HG03103 (cell line): ENCODE measurements at regions not wholly inside any gene's neighbourhood (a gene's known extent, or its start where the extent isn't known, plus 50 kb on each side); places are given as distances from the start of the nearest gene placed in this dataset.

Source experiments
- ATAC-seq: cut with Tn5 transposase; IDR thresholded peaks from one replicate; pipeline ENCODE4 v1.9.1; 2021; ENCODE audit warnings: low read depth; ENCODE audit not compliant: unreplicated experiment

GRCh38 chr13:111609631-111610030, 289.2 kb downstream of the TEX29 start:
- ATAC-seq = no peak

GRCh38 chr13:111610081-111610480, 289.6 kb downstream of the TEX29 start:
- ATAC-seq = no peak

DNA sequence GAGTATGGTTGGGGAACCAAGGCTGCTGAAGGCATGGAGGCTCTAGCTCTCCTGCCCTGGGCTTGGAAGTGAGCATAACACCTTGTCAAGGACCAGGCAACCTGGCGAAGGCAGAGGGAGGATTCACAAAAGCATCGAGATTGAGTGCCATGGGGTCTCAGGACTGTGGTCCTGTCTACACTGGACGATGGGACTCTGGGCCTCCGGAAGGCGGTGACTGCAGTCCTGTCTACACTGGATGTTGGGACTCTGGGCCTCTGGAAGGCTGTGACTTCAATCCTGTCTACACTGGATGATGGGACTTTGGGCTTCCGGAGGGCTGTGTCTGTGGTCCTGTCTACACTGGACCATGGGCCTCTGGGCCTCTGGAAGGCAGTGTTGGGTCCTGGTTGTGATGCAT, 290.4 kb downstream of the TEX29 start:
- ATAC-seq = no peak

DNA sequence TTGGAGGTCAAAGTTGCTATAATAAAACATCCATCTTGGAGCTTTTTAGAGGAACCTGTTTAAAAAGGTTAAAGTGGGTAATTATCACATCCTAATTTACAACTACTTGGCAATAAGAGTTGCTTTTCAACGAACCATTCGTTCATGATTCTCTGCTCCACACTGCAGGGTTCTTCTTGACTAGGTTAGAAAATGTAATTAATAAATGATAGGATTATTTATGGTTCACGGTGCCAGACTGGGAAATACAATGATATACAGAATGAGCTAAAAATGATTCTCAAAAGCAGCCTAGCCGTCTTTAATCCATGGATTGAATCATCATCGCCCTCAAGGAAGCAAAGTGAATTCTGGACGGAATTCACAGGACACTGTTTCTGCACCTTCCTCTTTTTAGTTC, 291.2 kb downstream of the TEX29 start:
- no peak for ATAC-seq

GRCh38 chr13:111612886-111613285, 292.4 kb downstream of the TEX29 start:
- ATAC-seq = no peak

- ATAC-seq = no peak
Observed at GRCh38 chr13:111614009-111614408, 293.6 kb downstream of the TEX29 start.

GRCh38 chr13:111614613-111615012, 294.2 kb downstream of the TEX29 start:
- no peak for ATAC-seq

DNA sequence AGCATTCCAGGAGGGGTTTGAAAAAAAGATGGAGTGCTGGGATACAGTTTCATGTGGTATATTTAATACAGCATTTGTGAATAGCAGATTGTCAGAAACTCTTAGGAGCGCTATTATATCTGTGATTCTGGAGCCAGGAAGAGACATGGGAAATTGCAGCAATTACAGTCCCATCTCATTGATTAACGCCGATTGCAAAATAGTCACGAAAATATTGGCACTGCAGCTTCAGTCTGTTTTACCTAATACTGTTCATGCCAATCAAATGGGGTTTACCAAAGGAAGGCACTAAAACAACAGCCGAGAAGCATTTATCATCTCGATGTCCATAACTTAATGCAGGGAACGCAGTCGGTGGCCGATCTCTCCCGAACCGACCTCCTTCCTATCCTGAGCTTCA, 295.8 kb downstream of the TEX29 start:
- ATAC-seq = no peak

DNA sequence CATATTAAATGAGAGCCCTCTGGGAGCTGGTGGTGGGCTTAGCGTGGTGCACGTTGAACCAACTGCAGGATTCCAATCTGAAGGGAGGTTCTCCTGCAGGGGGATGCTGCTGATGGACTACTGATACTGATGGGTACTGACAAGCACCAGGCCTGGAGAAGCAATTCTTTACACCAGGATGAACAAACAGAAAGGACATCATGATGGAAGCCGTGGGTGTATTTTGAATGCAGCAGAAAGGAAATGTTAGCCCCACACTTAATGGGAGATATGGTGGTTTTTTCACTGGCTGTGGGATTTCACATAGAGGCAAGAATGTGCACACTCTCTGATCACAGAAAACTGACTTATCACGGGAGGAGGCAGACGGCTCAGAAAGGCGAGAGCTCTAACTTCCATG, 299.7 kb downstream of the TEX29 start:
- no peak for ATAC-seq

GRCh38 chr13:111620586-111620985, 300.1 kb downstream of the TEX29 start:
- ATAC-seq = no peak

GRCh38 chr13:111621164-111621563, 300.7 kb downstream of the TEX29 start:
- ATAC-seq = no peak

DNA sequence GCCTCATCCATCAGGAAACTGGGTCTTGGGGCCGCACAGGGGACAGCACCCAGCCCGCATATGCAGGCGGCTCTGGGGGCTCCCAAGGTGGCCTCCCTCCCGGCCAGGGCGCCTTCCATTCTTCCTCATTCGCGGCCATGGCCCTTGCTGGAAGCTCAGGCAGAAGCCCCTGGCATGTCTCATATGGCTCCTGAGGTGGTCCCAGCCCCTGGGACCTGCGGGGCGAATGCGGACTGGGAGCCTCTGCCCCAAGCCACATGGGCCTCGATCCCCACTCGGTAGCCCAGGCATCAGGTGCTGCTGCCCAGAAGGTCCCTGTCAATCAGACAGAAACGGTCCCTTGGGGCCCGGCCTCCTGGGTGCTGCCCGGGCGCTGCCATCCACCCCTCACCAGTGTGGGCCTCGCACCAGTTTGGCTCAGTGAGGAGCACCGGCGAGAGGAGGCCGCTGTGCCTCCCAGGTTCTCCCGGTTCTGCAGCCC, 301.6 kb downstream of the TEX29 start:
- ATAC-seq = no peak

DNA sequence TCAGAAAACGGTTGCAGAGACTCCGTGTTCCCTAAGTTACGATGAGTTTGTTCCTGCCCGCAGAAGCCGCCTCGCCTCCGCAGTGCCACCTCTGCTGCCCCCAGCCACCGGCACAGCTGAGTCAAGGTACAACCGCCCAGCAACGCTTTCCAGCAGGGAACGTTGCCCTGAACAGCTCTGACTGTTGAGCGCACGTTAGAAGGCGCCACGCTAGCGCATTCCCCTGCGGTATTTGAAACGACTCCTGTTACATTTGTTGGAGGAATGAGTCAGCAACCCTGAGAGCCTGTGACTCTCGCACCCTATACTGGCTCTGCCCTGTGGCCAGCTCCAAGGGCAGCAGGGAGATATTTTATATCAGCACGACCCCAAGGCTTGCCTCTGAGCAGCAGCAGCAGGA, 302.8 kb downstream of the TEX29 start:
- ATAC-seq = no peak

GRCh38 chr13:111623743-111624505, 303.5 kb downstream of the TEX29 start:
- ATAC-seq = no peak

DNA sequence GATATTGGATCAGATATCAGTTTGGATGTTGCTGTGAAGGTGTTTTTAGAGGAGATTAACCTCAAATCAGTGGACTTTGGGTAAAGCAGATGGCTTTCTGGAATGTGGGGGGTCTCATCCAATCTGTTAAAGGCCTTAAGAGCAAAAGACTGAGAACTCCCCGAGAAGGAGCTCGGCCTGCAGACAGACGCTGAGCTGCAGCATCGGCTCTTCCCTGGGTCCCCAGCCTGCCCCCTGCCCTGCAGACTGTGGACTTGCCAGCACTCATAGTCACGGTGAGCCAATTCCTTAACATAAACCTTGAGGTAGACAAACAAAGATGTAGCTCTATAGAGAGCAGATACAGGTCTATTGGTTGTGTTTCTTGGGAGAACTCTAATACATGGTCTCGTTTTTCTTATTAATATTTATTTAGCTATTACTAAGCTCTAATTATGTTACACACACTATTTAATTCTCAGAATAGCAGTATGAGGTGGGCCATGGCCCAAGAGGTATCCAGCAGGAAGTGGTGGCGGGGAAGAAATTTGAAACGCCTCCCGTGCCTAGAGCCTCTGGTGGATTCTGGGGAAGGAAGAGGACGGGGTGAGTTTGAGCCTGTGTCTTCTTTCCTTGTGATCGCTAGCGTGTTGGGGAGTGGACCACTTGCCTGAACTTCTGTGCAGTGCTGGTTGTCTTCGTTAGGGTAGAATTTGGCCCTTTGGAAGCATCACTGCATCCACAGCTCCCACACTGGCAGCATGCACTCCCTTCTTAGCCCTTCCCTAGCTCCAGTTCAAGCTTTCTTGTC, 305.3 kb downstream of the TEX29 start:
- no peak for ATAC-seq

- ATAC-seq = no peak
Observed at GRCh38 chr13:111626371-111627305, 306.2 kb downstream of the TEX29 start.

DNA sequence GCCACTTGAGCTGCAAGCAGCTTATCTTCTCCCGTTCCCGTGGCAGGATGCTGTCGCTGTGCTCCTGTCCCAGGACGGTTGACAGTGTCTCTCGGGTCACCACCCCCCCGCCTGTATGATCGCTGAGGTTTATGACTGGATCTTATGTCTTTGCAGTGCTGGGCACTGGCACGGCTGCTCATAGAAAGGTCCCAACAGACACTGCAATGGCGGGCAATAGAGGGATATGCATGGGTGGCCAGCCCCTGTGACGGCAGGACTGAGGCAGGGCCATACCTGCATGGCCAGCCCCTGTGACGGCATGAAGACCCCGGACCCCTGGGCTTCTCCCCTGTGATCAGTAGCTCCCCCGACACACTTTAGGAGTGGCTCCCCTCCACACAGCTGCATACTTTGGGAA, 307.2 kb downstream of the TEX29 start:
- ATAC-seq = no peak

DNA sequence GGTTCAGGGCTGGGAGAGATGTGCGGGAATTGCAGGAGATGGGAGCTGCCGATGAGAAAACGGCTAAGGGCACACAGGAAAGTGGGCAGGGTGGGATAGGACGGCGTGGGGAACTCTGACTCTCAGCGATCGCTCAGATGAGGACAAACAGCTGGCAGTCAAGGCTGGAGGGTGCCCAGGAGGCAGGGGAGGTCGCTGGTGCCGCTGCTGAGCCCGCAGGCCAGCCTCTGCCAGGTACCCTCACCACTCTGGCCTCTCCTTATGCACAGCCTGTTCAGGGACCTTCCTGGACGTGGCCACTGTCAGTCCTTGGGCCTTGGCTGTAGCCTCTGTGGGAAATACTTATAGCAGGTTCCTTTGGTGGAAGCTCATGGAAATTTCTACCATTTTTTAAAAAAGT, 308.6 kb downstream of the TEX29 start:
- ATAC-seq = no peak

- ATAC-seq = no peak
Observed at GRCh38 chr13:111629457-111629856, 309.0 kb downstream of the TEX29 start.

DNA sequence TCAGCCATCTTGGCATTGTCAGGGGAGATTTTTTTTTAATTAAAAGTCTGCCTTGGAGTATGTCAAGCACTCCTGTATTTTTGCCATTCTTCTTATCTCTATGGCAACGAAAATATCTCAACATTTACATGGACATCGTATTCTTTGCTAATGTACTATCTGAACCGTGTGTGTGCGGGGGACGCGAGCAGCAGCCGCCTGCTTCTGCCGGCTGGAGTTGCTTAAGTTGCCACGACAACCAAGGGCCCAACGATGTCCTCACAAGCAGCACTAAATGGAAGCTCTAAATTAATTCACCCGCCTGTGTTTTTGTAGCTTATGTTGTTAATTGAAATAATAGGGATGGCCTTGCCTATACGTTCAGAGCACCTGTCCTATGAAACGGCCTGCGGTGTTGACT, 309.5 kb downstream of the TEX29 start:
- no peak for ATAC-seq

GRCh38 chr13:111630406-111630805, 310.0 kb downstream of the TEX29 start:
- no peak for ATAC-seq
